Astrocyte of the cerebellum (primary cell): ENCODE measurements at regions not wholly inside any gene's neighbourhood (a gene's known extent, or its start where the extent isn't known, plus 50 kb on each side); places are given as distances from the start of the nearest gene placed in this dataset.

ENCODE experiments used
- DNase-seq: peaks from one replicate; pipeline ENCODE4 v3.0.0-alpha.2; 2011; ENCODE audit warnings: low read depth
- H3K4me3 ChIP-seq: 2 replicates; pipeline ENCODE4 v1.5.1; 2011; ENCODE audit warnings: mild to moderate bottlenecking, low read depth, low read length, moderate library complexity
- CTCF ChIP-seq: IDR thresholded peaks from 2 replicates; pipeline ENCODE4 v1.5.1; 2012; ENCODE audit warnings: low read length, low read depth, moderate library complexity, mild to moderate bottlenecking; ENCODE audit errors: missing control alignments
- in situ Hi-C: cut with HindIII; loops from 2 replicates; pipeline ENCODE4 v1.10.0; 2017; ENCODE audit warnings: low sequenced_read_pairs

GRCh38 chr18:51321696-51322095, 124.2 kb upstream of the MEX3C start:
- no peak overlapping the region for H3K4me3 ChIP-seq
- in situ Hi-C loops, result no loop called here
- TF ChIP-seq CTCF, result no peak
- no peak for DNase-seq

- no peak overlapping the region for H3K4me3 ChIP-seq
- no peak for TF ChIP-seq CTCF
- in situ Hi-C loops, result no loop called here
- no peak for DNase-seq
Observed at GRCh38 chr18:51323961-51324360, 126.5 kb upstream of the MEX3C start.

- in situ Hi-C loops, result no loop called here
- TF ChIP-seq CTCF, result no peak
- no peak overlapping the region for H3K4me3 ChIP-seq
- peak; percentile 35 for DNase-seq
Observed at GRCh38 chr18:51330148-51330547, 132.7 kb upstream of the MEX3C start.

GRCh38 chr18:51330739-51331138, 133.3 kb upstream of the MEX3C start:
- DNase-seq, result no peak
- in situ Hi-C loops, result no loop called here
- H3K4me3 ChIP-seq, result no peak overlapping the region
- no peak for TF ChIP-seq CTCF

GRCh38 chr18:51337406-51337805, 139.9 kb upstream of the MEX3C start:
- no peak overlapping the region for H3K4me3 ChIP-seq
- DNase-seq, result peak; percentile 66
- no peak for TF ChIP-seq CTCF
- in situ Hi-C loops, result no loop called here

- in situ Hi-C loops, result no loop called here
- peak; percentile 59 for DNase-seq
- TF ChIP-seq CTCF, result no peak
- no peak overlapping the region for H3K4me3 ChIP-seq
Observed at GRCh38 chr18:51339856-51340255, 142.4 kb upstream of the MEX3C start.

GRCh38 chr18:51340332-51340731, 142.9 kb upstream of the MEX3C start:
- in situ Hi-C loops, result no loop called here
- no peak for DNase-seq
- TF ChIP-seq CTCF, result no peak
- no peak overlapping the region for H3K4me3 ChIP-seq
